Stimulated activated CD8-positive, alpha-beta memory T cell treated with anti-CD3 and anti-CD28 coated beads, Interleukin-15, amount 100 ng/mL, for 48 hours (primary cell): ENCODE measurements at regions not wholly inside any gene's neighbourhood (a gene's known extent, or its start where the extent isn't known, plus 50 kb on each side); places are given as distances from the start of the nearest gene placed in this dataset.
"Not testable (repeated sequence)": the region's sequence is repeated elsewhere in the genome, so short reads cannot be mapped to it uniquely, and the experiment has no call there.

Experiments
- DNase-seq, 2 donors: peaks; one replicate each; pipeline ENCODE4 v3.0.0-alpha.2; 2020; ENCODE audit warnings: low read depth in 2 of 2

DNA sequence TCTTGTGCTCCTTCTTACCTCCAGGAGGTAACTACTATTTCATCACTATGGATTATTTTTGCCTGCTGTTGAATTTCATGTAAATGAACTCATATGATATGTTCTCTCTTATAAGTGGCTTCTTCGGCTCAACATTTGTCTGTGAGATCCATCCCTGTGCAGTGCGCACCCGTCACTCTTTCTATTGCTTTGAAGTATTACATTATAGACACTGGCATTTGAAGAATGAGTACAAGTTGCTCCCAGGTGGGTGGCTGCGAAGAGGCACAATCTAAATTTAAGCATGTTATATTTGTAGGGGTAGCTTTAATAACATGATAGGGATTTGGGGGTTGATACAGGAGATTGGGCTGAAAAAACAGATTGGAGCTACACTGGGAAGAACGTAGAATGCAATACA lies 809.7 kb downstream of the CCSER2 start:
- no peak for DNase-seq

DNA sequence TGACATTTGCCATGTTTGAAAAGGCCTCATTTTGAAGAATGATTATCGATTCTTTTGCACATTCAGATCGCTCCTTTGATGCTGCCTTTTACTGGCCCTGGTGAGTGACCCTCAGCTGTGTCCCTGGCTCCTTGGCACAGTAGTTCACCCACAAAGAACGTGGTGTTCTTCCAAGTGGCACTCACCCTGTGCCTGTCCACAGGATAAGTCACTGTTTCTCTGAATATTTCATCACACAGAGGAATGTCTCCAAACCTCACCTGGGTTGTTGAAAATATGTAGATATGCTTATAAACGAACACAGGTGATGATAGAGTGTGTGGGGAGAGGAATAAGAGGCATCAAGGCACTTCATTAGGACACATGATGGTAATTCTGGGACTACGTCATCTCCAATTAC lies 810.7 kb downstream of the CCSER2 start:
- no peak for DNase-seq

DNA sequence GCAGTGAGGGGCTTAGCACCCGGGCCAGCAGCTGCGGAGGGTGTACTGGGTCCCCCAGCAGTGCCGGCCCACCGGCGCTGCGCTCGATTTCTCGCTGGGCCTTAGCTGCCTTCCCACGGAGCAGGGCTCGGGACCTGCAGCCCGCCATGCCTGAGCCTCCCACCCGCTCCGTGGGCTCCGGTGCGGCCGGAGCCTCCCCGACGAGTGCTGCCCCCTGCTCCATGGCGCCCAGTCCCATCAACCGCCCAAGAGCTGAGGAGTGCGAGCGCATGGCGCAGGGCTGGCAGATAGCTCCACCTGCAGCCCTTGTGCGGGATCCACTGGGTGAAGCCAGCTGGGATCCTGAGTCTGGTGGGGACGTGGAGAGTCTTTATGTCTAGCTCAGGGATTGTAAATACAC lies 813.1 kb downstream of the CCSER2 start:
- not testable (repeated sequence) for DNase-seq

DNA sequence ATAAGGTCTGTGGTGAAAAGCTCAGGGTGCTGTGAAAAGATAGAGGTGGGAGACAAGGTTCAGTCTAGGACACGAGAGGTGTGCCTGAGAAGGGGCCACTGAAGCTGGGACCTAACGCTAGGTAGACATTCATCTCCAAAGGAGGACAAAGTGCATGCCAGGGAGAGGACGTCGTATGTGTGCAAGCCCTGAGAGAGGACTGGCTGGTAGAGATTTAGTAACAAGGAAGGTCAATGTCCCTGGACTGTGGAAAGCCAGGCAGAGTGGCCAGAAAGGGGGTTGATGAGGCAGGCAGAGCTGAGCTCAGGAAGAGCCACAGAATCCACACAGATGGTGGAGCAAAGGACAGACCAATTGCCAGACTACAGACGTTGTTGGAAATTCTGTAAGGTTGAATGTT lies 817.6 kb downstream of the CCSER2 start:
- no peak for DNase-seq

DNA sequence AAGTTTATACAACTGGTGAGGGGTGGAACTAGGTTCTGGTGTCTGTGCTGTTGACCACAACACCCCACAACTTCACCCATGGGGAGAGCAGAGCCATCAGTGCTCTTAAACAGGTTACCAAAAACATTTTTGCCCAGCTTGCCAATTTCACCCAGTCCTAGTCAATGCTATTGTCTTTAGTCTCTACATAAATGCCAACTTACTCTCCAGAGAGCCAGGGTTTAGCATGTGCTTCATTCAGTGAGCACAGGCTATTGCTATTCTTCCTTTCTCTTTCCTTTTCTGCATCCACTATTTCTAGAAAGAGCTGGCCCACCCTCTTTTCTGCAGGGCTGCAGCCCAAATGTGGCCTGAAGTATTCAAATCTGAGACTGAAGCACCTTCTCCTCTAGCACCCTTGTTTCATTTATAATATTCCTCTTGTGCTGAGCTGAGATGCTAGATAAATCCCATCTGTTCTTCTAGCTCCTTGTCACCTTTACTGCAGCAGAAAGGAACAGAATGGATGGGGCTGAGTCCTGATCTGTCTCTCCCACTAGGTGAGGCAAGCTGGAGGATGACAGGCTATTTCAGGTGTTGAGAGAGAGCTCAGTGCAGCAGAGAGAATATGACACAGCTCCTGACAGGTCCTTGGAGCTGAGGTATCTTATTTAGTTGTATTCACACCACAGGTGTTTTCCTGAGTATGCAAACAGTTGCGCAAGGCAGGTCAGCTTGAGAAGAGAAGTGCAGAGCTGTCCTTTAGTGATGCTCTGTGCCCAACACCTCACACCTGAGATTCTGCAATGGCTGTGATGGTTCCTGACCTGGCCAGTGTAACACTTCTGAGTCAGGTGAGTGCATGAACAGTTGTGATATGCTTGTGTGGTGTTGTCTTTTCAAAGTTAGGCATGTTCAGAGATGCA lies 819.2 kb downstream of the CCSER2 start:
- no peak for DNase-seq

DNA sequence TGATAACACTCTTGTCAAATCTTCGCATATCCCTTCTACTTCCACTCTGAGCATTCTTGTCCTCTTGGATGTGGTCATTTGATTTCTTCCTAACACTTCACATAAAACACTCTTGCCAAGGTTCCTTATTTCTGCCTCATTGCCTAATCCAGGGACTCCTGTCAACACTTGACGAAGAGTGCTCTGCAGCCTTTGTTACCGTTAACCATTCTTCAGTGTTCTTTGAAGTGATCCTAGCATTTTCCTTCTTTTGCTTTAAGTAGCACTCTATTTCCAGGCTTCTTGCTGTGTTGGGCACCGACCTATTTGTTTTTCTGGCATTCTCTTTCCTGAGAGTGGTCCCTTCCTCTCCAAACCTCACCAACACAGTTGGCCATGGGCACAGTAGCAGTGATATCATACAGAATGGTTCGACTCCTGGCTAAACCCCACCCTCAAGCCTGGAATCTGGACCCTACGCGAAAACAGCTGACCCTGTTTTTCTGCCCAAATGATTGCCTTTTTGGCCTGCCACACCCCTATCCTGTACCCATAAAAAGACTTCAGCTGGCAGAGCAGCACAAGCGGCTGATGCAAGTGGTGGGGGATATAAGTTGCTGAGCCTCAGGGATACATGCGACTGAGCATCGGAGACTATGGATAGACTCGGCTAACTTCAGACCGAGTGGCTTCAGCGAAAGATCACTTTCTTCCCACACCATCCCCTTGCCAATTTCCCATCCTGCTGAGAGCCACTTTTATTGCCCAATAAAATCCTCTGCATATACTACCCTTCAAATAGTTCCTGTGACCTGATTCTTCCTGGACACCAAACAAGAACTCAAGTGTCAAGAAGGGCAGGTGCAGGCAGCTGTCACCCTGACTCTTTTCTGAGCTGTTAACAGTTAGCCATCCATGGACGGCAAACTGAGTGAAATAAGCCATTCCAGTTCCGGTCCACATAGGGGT lies 820.6 kb downstream of the CCSER2 start:
- no peak for DNase-seq

DNA sequence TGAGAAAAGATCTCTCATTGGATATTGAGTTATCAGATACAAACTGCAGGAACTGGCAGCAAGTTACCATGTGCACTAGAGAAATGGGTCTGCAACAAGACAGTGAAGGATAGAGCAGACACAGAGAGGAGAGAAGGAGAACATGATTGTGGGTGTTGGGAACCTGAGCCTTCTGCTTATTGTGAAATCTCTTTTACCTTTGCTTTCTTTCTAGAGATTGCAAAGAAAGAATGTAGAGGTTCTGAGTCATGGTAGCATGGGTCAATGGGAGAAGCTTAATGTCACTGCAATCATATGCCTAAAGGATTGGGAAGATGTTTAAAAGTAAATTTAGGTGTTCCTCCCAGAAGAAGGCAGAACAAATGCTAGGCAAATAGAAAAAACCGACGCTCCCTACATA lies 821.4 kb downstream of the CCSER2 start:
- DNase-seq = no peak

DNA sequence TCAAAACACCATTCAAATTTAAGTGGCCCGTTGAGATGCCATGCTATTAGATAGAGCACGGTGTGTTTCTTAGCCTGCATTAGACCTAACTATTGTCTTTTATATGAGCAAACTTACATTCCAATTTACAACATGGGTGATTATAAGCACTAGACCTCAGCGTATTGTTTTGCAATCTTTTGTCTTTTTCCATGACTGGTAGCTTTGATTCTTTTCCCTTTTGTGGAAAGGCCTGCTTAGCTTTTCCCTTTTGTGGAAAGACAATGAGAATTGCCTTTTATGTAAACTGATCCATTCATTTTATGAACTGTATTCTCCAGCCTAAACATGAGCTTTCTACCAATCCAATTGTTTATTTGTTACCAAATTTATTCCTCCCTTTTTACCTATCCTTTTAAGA lies 823.1 kb downstream of the CCSER2 start:
- no peak for DNase-seq

DNA sequence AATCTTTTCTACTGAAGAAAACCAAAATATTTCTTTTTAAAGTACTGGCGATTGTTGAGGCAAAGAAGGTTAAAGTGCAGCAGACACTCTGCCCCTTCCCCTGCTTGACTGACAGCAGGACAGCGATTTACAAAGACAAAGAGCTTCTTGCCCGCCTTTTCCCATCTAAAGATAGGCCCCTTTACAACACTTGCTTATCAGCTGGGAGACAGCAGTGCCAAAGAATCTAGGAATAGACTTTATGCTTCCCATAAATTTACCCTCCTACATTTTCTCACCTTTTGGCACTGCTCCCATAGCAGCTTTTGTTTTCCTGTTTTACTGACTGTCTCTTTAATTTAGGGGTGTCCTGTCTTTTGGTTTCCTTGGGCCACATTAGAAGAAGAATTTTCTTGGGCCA lies 824.1 kb downstream of the CCSER2 start:
- DNase-seq = no peak

DNA sequence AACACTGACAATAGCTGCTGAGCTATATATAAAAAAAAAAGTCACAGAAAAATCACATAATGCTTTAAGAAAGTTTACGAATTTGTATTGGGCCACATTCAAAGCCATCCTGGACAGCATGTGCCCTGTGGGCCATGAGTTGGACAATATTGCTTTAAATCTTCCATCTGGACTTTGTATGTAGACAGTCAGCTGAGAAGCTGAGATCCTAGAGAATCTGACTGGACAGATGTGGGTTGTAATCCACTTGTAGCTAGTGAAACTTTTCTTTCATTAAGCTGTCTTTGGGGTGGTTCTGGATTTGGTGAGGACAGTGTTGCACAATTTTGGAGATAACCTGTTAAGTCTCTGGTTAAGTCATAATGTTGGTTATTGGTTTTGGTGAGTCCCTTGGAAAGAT lies 824.5 kb downstream of the CCSER2 start:
- DNase-seq = no peak

DNA sequence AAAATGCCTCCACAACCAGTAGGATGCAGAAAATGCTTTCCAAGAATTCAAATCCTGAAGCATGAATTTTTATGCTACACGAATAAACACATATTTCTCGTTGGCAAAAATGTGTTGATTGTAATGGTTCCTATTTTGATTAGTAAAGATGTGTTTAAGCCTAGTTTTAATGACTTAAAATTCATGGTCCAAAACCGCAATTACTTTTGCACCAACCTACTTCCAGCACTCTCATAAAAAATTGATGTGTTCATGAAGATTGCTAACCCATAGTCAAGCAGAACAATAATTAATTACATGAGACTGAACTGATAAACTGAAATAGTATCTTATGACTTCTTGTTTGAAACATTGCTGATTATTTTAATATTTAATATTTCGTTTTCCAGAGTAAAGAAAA lies 828.8 kb downstream of the CCSER2 start:
- DNase-seq = no peak

DNA sequence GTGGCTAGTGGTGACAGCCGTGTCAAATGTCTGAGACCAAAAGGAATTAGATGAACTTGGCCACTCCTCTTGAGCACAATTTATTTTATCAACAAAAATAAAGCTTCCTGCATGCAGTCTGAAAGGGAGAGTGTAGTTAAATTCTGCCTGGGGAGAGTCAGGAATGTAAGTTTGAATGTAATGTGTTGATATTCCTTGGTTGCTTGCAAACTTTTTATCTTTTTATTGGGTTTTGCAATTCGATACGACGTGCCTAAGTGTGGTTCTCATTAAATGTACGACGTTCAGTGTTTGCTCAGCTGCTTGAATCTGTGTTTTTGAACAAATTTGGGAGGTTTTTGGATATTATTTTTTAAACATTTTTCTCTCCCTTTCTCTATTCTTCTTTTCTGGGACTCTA lies 839.9 kb downstream of the CCSER2 start:
- no peak for DNase-seq

DNA sequence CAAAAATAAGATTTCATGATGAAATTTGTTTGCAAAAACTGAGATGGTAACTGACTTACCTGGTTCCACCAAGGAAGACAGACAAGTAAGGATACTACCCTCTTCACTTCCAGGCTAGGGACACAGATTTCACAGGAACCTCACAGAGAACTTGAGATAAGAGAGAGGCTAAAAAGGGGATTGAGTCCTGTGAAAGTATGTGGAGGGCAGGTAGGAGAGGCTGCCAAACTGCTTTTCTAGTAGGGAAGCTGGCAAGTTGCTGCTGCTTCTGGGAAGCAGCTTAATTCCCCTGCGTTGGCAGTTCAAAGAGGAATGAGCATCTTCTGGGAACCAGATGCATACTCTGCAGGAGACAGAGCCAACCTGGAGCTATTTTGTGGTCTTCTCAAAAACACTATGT lies 841.6 kb downstream of the CCSER2 start:
- no peak for DNase-seq

DNA sequence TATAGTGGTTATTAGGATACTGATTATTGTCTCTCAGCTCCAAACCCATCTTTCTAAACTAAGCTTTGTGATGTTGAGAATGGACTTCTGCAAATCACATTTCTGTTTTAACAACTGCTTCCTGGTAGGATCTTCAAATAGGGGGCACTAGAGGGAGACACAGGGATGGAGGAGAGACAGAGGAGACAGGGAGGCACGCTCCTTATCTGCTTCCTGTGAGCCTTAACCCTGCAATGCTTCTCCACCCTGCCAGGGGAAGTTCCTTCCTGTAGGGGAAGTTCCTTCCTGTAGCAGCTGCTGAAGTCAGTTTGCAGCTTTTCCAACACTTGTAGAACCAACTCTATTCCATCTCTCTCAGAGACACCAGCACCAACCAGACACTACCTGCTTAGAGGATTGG lies 847.2 kb downstream of the CCSER2 start:
- no peak for DNase-seq

DNA sequence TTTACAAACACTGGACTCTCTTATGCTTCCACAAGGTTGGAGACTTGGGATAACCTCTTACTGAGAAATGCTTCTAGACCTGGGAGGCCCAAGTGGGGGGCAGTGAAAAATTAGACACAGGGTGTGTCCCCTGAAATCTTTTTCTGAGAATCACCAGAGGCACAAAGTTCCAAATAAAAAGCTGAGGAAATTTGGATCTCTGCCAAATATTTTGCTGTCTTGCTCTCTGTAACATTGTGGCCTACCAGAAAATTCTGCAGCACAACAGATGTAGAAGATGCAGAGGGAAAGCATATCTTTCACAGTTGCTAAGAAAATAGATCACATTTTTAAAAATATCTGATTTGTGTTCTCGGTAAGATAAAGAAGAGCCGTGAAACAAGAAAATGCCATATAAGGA lies 849.4 kb downstream of the CCSER2 start:
- no peak for DNase-seq

DNA sequence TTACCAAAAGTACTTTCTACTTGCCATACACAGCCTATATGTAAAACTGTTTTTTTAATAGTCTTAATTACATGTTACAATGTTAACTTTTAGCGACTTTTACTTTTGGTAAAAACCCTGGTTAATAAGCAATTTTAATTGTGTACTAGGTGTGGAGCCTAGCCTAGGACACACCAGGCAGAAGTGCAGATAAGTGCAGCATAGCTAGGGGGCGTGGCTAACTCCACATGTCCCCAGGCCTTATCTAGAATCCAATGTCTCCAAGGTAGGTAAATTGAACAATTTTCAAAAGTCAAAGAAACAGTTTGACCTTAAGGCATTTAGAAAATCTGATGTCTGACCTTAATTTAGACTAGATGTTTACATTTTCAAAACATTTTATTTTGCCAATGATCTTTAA lies 858.7 kb downstream of the CCSER2 start:
- no peak for DNase-seq

DNA sequence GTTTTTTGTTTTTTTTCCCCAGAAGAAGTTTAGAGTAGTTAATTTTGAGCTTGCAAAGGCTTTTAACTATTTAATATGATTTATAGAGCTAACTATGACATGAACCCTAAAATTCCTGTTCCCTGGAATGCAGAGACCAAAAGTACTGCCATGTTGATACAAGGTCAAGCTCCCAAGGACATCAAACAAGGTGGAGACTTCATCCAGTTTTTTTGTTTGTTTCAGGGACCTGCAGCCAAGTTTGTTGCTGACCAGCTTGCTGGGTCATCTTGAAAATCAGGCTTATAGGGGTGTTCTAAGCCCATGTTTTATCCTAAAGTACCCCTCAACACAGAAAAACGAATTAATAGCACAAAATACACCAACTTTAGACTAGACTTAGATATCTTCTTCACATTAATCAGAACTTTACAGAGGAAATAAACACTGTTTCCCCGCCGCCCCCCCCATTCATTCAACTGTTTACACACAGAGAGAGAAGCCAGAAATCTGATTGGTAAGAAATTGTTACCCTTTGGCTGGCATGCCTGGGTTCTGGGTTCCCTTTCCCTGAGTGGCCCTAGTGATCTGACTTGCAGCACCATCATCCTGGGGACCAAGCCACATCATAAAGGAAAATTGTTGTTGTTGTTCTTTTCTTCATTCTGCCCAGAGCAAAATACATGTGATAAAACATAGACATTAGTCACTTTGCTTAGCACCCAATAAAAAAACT lies 860.5 kb downstream of the CCSER2 start:
- no peak for DNase-seq

DNA sequence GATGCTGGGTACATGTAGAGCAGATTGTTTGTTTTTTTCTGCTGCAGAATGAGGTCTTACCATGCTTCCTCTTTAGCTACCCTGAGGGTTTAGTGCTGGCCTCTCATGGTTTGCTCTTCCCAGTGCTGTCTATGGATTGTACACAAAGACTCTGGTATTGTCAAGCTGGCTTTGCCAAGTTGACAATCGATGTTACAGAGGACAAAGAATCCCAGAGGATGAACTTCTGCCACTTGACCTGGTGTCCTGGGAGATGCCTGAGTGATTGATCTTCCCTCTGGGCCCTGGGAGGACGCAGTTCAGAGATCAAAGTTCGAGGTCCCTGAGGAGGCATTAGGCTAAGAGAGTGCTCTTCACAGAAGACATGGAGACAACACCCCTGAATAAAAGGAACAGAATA lies 865.4 kb downstream of the CCSER2 start:
- DNase-seq = no peak

DNA sequence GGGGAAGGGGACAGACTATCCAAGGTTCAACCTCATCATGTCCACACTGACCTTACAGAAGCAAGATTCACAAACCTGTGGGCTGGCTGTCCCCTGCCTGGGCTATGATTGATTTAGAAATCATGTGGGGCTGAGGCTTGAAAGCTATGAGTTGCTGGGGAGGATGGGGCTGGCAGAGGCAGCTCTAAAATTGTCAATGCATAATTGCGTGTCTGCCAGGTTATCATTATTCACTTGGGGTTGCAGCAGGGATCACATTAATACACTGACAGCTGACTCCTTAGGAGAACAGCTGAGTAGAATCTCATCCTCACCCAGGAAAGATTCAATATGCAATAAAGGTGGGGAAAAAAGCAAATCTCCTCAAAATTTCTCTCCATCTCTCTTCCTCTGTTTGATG lies 866.3 kb downstream of the CCSER2 start:
- DNase-seq = no peak

DNA sequence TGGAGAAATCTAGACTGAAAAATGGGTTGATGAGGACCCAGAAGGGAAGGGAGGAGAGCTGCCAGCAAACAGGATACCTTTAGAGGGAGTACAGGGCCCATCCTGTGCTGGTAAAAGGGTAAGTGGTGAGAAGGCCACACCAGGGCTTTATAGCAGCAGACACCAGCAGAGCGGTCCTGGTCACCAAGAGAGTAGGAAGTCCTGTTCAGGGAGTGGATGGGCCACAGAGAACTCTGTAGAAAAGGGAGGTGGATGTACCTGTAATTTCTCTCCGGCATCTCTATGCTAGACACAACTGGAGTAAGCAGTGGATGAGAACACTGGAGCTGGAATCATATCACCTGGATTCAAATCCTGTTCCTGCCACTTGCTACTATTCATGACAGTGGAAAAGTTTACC lies 867.2 kb downstream of the CCSER2 start:
- DNase-seq = no peak

DNA sequence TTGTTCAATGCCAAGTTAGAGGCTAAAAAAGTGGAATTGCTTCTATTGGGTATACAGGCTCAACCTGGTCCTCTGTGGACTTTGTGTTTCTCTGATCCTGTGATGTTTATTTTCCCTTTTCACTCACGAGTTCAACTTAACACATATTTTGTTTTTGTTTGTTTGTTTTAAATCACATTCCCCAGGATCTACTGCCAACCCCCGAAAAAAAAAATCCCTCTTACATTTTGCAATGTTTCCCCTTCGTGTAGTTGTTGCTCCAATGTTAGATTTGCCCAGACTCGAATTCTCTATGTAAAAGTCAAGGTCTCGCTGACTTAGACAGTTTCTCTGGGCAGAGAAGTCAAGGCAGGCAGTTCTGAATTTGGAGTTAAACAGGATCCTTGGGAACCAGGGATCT lies 876.4 kb downstream of the CCSER2 start:
- DNase-seq = no peak

DNA sequence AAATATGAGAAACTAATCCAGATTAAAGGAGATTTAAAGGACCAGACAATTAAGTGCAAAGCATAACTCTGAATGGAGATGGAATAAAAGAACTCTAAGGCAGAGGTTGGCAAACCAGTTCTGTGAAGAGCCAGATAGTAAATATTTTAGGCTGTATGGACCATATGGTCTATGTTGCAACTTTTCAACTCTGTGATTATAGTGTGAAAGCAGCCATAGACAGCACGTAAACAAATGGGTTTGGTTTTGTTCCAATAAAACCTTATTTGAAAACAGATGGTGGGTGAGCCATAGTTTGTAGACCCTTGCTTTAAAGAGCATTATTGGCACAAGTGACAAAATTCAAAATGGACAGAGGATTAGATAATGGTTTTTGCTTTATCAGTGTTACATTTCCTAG lies 884.1 kb downstream of the CCSER2 start:
- no peak for DNase-seq
